Fibroblast of lung (primary cell): ENCODE measurements at regions not wholly inside any gene's neighbourhood (a gene's known extent, or its start where the extent isn't known, plus 50 kb on each side); places are given as distances from the start of the nearest gene placed in this dataset.

Experiments used
- DNase-seq, 2 donors: peaks; one replicate each; pipeline versions ENCODE4 v3.0.0 to v3.0.0-alpha.2; 2010; ENCODE audit warnings: low read depth in 2 of 2
- H2AFZ ChIP-seq: 2 replicates; pipeline ENCODE4 v1.5.1; 2012; ENCODE audit warnings: low read length, control low read depth, inconsistent platforms
- H3K27ac ChIP-seq: 2 replicates; pipeline ENCODE4 v1.5.1; 2011; ENCODE audit warnings: low read length, control low read depth; ENCODE audit not compliant: insufficient read depth
- H3K27me3 ChIP-seq: 2 replicates; pipeline ENCODE4 v1.5.1; 2011; ENCODE audit warnings: mild to moderate bottlenecking, low read length; ENCODE audit not compliant: control insufficient read depth, insufficient read depth
- H3K36me3 ChIP-seq: 2 replicates; pipeline ENCODE4 v1.5.1; 2011; ENCODE audit warnings: low read length; ENCODE audit not compliant: control insufficient read depth, insufficient read depth
- H3K4me1 ChIP-seq: 2 replicates; pipeline ENCODE4 v1.5.1; 2011; ENCODE audit warnings: low read length; ENCODE audit not compliant: control insufficient read depth, insufficient read depth; ENCODE audit errors: extremely low read depth
- H3K4me2 ChIP-seq: 2 replicates; pipeline ENCODE4 v1.5.1; 2011; ENCODE audit warnings: low read length, control low read depth; ENCODE audit not compliant: insufficient read depth; ENCODE audit errors: extremely low read depth
- H3K4me3 ChIP-seq, 4 experiments: fragments of 200-600 bp in 1 of 4; sonication (generic) in 1 of 4; replicated peaks in 1 of 4; 2 replicates each; pipeline ENCODE4 v1.5.1; 2011 to 2016; ENCODE audit warnings: low read length in 4 of 4, low read depth in 3 of 4, mild to moderate bottlenecking in 3 of 4, control low read depth in 2 of 4, inconsistent platforms in 1 of 4, mixed read lengths in 1 of 4; ENCODE audit not compliant: insufficient read depth in 1 of 4; ENCODE audit errors: control extremely low read depth in 1 of 4
- H3K79me2 ChIP-seq: 2 replicates; pipeline ENCODE4 v1.5.1; 2012; ENCODE audit warnings: mild to moderate bottlenecking, low read length, inconsistent platforms; ENCODE audit not compliant: control insufficient read depth, insufficient read depth
- H3K9ac ChIP-seq: 2 replicates; pipeline ENCODE4 v1.5.1; 2011; ENCODE audit warnings: mild to moderate bottlenecking, low read length, control low read depth; ENCODE audit not compliant: insufficient read depth
- H3K9me3 ChIP-seq: 2 replicates; pipeline ENCODE4 v1.5.1; 2012; ENCODE audit warnings: low read depth, low read length; ENCODE audit not compliant: control insufficient read depth, insufficient read depth
- H4K20me1 ChIP-seq: 2 replicates; pipeline ENCODE4 v1.5.1; 2011; ENCODE audit warnings: low read length; ENCODE audit not compliant: control insufficient read depth, insufficient read depth; ENCODE audit errors: extremely low read depth
- EZH2 ChIP-seq: IDR thresholded peaks from 2 replicates; pipeline ENCODE4 v1.5.1; 2012; ENCODE audit warnings: low read length, control low read depth, mild to moderate bottlenecking; ENCODE audit errors: missing control alignments
- TF ChIP-seq, protein P1 (sequence below), 2 donors: IDR thresholded peaks in 1 of 2; conservative IDR thresholded peaks in 1 of 2; 1 replicate in 1 of 2; 2 replicates in 1 of 2; pipeline ENCODE4 v1.5.1; 2011 to 2012; ENCODE audit warnings: low read length in 2 of 2, control low read depth in 1 of 2, inconsistent platforms in 1 of 2, low read depth in 1 of 2, mild to moderate bottlenecking in 1 of 2

DNA sequence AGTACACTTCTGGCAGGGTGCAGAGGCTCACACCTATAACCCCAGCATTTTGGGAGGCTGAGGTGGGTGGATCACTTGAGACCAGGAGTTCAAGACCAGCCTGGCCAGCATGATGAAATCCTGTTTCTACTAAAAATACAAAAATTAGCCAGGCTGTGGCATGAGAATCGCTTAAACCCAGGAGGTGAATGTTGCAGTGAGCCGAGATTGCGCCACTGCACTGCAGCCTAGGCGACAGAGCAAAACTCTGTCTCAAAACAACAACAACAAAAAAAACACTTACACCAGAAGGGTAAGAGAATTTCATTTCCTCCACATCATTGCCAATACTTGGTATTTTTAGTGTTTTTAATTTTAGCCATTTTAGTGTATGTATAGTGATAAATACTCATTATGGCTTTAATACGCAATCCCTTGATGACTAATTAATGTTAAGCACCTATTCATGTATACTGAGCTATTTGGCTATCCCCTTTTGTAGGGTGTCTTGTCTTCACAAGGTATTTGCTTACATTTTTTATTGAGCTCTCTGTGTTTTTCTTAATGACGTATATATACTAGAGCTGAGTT, 77.1 kb upstream of the TNR start:
- no peaks in the 10 kb centered on the region for H3K79me2 ChIP-seq
- no peaks in the 10 kb centered on the region for H3K36me3 ChIP-seq
- no peak overlapping the region for H3K9ac ChIP-seq
- H4K20me1 ChIP-seq: no peaks in the 10 kb centered on the region
- no peak overlapping the region for H2AFZ ChIP-seq
- DNase-seq: no peak
- no peaks in the 10 kb centered on the region for H3K27me3 ChIP-seq
- H3K27ac ChIP-seq: no peak overlapping the region
- no peak overlapping the region for H3K4me2 ChIP-seq
- H3K4me1 ChIP-seq: no peaks in the 10 kb centered on the region
- no peaks in the 10 kb centered on the region for H3K9me3 ChIP-seq
- TF ChIP-seq, protein P1, sequence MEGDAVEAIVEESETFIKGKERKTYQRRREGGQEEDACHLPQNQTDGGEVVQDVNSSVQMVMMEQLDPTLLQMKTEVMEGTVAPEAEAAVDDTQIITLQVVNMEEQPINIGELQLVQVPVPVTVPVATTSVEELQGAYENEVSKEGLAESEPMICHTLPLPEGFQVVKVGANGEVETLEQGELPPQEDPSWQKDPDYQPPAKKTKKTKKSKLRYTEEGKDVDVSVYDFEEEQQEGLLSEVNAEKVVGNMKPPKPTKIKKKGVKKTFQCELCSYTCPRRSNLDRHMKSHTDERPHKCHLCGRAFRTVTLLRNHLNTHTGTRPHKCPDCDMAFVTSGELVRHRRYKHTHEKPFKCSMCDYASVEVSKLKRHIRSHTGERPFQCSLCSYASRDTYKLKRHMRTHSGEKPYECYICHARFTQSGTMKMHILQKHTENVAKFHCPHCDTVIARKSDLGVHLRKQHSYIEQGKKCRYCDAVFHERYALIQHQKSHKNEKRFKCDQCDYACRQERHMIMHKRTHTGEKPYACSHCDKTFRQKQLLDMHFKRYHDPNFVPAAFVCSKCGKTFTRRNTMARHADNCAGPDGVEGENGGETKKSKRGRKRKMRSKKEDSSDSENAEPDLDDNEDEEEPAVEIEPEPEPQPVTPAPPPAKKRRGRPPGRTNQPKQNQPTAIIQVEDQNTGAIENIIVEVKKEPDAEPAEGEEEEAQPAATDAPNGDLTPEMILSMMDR (conservative IDR thresholded peaks at IDR 0.05 in 1 of 2, IDR thresholded peaks at IDR 0.05 in 1 of 2; ENCODE audit: low read depth in 1 of 2, low read length in 2 of 2): no peak
- no peak for TF ChIP-seq EZH2
- no peak overlapping the region for H3K4me3 ChIP-seq

DNA sequence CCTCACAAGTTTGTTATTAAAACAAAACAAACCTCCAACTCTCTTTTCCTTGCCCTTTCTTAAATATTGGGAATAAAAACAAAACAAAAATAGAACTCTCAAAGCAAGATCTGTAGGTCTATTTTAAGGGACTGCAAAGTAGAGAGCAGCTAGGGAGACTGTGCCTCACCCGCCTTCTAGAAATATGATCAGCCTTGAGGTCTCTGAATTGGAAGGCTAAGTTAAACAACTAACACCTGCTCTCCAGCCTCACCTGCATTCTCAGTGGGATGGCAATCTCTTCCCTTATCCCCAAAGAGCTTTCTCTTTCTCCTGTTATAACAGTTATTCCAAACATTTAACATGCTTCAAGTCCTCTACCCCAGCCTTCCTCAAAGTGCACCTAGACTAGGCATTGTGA, 75.5 kb upstream of the TNR start:
- H3K27ac ChIP-seq: no peak overlapping the region
- no peaks in the 10 kb centered on the region for H3K4me1 ChIP-seq
- H3K9me3 ChIP-seq: no peaks in the 10 kb centered on the region
- H4K20me1 ChIP-seq: no peaks in the 10 kb centered on the region
- H3K4me2 ChIP-seq: no peak overlapping the region
- no peak overlapping the region for H2AFZ ChIP-seq
- H3K27me3 ChIP-seq: no peaks in the 10 kb centered on the region
- H3K9ac ChIP-seq: no peak overlapping the region
- H3K4me3 ChIP-seq: no peak overlapping the region
- H3K36me3 ChIP-seq: no peaks in the 10 kb centered on the region
- no peak for DNase-seq
- TF ChIP-seq, protein P1 (conservative IDR thresholded peaks at IDR 0.05 in 1 of 2, IDR thresholded peaks at IDR 0.05 in 1 of 2; ENCODE audit: low read depth in 1 of 2, low read length in 2 of 2): no peak
- TF ChIP-seq EZH2: no peak
- H3K79me2 ChIP-seq: no peaks in the 10 kb centered on the region

DNA sequence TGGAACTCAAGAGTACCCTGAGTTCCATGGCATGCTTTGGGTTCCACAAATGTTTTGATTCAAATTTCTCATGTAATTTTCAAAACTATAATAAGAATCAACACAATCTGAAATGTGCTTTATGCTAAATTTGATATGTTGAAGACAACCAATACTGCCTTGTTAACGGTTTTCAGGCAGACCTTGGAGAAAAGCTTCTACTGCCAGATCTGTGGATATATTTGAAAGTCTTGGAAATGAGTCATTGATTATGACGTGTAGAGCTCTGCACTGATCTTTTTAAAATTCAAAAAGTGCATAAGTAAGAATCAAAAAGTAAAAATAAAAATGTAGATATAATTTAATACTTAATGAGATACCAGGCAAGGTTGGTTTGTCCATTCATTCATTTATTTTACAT, 74.0 kb upstream of the TNR start:
- no peaks in the 10 kb centered on the region for H3K36me3 ChIP-seq
- TF ChIP-seq, protein P1 (conservative IDR thresholded peaks at IDR 0.05 in 1 of 2, IDR thresholded peaks at IDR 0.05 in 1 of 2; ENCODE audit: low read depth in 1 of 2, low read length in 2 of 2): no peak
- no peak for TF ChIP-seq EZH2

More for the DNA sequence above, 74.0 kb upstream of the TNR start:
- Histone ChIP-seq H3K4me3 (no peak overlapping the region), H3K79me2 (no peaks in the 10 kb centered on the region), H3K27ac (no peak overlapping the region), H3K4me1 (no peaks in the 10 kb centered on the region), H2AFZ (no peak overlapping the region), H3K27me3 (no peaks in the 10 kb centered on the region), H4K20me1 (no peaks in the 10 kb centered on the region), H3K4me2 (no peak overlapping the region), H3K9ac (no peak overlapping the region), H3K9me3 (no peaks in the 10 kb centered on the region)
- no peak for DNase-seq
